Prostate gland (tissue), 2 donors: ENCODE measurements at regions not wholly inside any gene's neighbourhood (a gene's known extent, or its start where the extent isn't known, plus 50 kb on each side); places are given as distances from the start of the nearest gene placed in this dataset.

Experiments used
- DNase-seq: peaks from one replicate; pipeline ENCODE4 v3.0.0-alpha.2; 2019; ENCODE audit warnings: low spot score
- H3K27ac ChIP-seq, 2 donors: fragments of 200-600 bp; sonication (generic); 2 replicates each; pipeline ENCODE4 v1.5.1; 2017 to 2019
- H3K27me3 ChIP-seq: fragments of 200-600 bp; sonication (generic); replicated peaks from 2 replicates; pipeline ENCODE4 v1.5.1; 2019; ENCODE audit not compliant: insufficient read depth
- H3K36me3 ChIP-seq, 2 donors: fragments of 200-600 bp; sonication (generic); 1 replicate in 1 of 2; 2 replicates in 1 of 2; pipeline versions ENCODE4 v1.5.1 to v1.8.1; 2017 to 2019
- H3K4me1 ChIP-seq: fragments of 200-600 bp; sonication (generic); replicated peaks from 2 replicates; pipeline ENCODE4 v1.5.1; 2019
- H3K4me3 ChIP-seq, 2 donors: fragments of 200-600 bp; sonication (generic); 2 replicates each; pipeline ENCODE4 v1.5.1; 2017 to 2019
- H3K9me3 ChIP-seq: fragments of 200-600 bp; sonication (generic); 2 replicates; pipeline ENCODE4 v1.5.1; 2017
- POLR2A ChIP-seq: fragments of 450-650 bp; IDR thresholded peaks from one replicate; pipeline ENCODE4 v1.6.1; 2016; ENCODE audit warnings: antibody characterized with exemption, mild to moderate bottlenecking
- POLR2AphosphoS5 ChIP-seq: sonication (generic); formaldehyde crosslinking; IDR thresholded peaks from one replicate; pipeline ENCODE4 v1.6.1; 2017; ENCODE audit warnings: antibody characterized with exemption
- WGBS: methylation state at CpG from one replicate; pipeline ENCODE4 v1.1.5; 2018; 5-methylcytosine and 5-hydroxymethylcytosine counted together
- intact Hi-C: fragments of 100-400 bp; cut with DNase I; formaldehyde crosslinking; loops from one replicate; pipeline ENCODE4 v1.14.2; 2022
- TF ChIP-seq, protein P1 (sequence below), 4 experiments: fragments of 200-600 bp in 2 of 4; fragments of 450-650 bp in 2 of 4; sonication (generic) in 2 of 4; IDR thresholded peaks; 1 replicate in 3 of 4; 2 replicates in 1 of 4; pipeline ENCODE4 v1.5.1; 2016 to 2019; ENCODE audit warnings: antibody characterized with exemption in 4 of 4, mild to moderate bottlenecking in 2 of 4, moderate library complexity in 2 of 4

DNA sequence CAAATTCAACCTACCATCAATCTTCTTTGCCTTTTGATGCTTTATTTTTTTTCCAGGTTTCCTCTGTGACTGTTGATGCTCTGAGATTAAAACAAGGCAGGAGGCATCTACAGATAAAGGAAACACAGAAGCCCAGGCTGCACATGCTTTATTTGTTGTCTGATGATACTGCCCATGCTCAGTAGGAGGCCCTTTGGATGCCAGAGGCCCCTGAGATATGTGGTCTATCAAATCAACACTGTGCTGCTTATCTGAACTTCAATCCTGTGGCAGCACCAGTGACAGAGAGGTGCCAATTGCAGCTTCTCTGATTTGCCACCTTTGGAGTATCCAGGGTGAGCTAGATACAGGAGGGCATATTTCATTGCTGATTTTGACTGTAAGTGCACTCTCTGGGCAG lies 571.3 kb upstream of the TBX3 start:
- Histone ChIP-seq H3K4me1 (no peaks in the 10 kb centered on the region), H3K27me3 (no peaks in the 10 kb centered on the region), H3K27ac (no peak overlapping the region), H3K9me3 (no peaks in the 10 kb centered on the region), H3K4me3 (no peak overlapping the region), H3K36me3 (no peaks in the 10 kb centered on the region)
- no peak for DNase-seq
- intact Hi-C loops, result no loop called here
- TF ChIP-seq, protein P1, sequence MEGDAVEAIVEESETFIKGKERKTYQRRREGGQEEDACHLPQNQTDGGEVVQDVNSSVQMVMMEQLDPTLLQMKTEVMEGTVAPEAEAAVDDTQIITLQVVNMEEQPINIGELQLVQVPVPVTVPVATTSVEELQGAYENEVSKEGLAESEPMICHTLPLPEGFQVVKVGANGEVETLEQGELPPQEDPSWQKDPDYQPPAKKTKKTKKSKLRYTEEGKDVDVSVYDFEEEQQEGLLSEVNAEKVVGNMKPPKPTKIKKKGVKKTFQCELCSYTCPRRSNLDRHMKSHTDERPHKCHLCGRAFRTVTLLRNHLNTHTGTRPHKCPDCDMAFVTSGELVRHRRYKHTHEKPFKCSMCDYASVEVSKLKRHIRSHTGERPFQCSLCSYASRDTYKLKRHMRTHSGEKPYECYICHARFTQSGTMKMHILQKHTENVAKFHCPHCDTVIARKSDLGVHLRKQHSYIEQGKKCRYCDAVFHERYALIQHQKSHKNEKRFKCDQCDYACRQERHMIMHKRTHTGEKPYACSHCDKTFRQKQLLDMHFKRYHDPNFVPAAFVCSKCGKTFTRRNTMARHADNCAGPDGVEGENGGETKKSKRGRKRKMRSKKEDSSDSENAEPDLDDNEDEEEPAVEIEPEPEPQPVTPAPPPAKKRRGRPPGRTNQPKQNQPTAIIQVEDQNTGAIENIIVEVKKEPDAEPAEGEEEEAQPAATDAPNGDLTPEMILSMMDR (IDR thresholded peaks at IDR 0.05), result no peak
- TF ChIP-seq POLR2AphosphoS5 (no peak), POLR2A (no peak)

DNA sequence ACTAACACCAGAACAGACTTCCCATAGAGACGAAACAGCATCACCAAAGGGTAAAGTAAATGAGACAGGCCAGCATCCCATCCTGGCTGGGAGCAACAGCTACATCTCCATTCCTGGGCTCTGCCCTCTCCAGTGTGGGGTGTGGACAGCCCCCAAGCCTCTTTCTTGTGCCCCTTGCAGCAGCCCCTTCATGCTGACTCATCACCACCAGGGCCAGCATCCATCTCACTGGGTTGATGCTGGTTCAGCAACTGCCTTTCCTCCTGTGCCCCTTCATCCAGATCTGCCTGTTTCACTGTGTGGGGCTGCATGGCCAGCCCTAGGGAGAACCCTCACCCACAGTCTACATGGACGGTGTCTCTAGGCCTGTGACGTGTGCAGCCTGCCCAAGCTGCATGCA lies 569.1 kb upstream of the TBX3 start:
- intact Hi-C loops, result no loop called here
- H3K4me1 ChIP-seq, result no peaks in the 10 kb centered on the region
- no peaks in the 10 kb centered on the region for H3K27me3 ChIP-seq
- H3K9me3 ChIP-seq, result no peaks in the 10 kb centered on the region
- H3K4me3 ChIP-seq, result no peak overlapping the region
- no peak overlapping the region for H3K27ac ChIP-seq
- DNase-seq, result no peak
- WGBS, result 80% methylated on average over 3 of the region's 3 CpGs
- no peaks in the 10 kb centered on the region for H3K36me3 ChIP-seq
- TF ChIP-seq, protein P1 (IDR thresholded peaks at IDR 0.05), result no peak
- TF ChIP-seq POLR2AphosphoS5 (no peak), POLR2A (no peak)

DNA sequence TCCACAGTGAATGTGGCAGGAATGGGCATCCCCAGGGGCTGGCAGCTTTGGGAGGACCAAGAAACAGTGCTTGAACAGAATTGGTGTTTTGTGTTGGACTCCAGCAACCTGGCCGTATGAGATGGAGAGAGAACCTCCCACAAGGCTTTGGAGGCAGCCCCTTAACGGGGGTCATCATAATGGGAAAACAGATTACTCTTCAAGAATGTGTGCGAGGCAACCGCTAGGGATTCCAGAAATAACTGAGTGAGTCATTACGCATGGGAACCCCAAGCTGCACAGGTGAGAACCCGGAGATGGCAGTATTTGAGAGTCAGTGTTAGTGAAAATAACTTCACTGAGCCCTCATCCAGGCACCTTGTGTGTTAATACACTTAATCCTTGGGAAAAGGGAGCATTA lies 567.8 kb upstream of the TBX3 start:
- H3K36me3 ChIP-seq, result no peaks in the 10 kb centered on the region
- no peaks in the 10 kb centered on the region for H3K4me1 ChIP-seq
- no peak overlapping the region for H3K27ac ChIP-seq
- intact Hi-C loops, result no loop called here
- TF ChIP-seq POLR2A, result no peak
- H3K4me3 ChIP-seq, result no peak overlapping the region
- DNase-seq, result no peak
- H3K27me3 ChIP-seq, result no peaks in the 10 kb centered on the region
- H3K9me3 ChIP-seq, result no peaks in the 10 kb centered on the region
- 97% methylated on average over 6 of the region's 6 CpGs for WGBS

DNA sequence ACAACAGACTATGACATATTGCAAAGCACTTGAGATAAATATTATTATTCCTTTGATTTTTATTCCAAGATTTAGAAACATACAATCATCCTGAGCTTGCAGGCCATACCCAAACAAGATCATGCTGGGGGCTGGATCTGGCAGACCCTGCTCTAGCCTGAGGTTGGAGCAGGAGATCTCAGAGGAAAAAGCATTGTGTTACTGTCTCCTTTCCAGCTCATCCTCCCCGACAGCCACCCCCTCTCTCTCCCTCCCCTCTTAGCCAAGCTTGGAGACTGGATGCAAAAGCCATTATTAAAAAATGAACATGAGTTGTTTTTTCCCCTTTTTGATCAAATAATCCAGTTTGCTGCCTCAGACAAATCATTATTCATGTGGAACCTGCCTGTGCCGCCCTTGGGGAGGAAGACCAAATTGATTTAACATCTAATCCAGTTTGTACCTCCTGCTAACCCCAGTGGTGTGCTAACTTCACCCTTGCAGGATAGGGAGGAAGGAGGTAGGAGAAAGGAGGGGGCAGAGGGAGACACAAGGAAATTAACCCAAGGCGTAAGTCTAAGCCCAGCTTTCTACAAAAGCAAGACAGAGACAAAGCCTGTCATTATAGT lies 565.8 kb upstream of the TBX3 start:
- TF ChIP-seq POLR2AphosphoS5 (no peak), POLR2A (no peak)
- TF ChIP-seq, protein P1 (IDR thresholded peaks at IDR 0.05), result no peak
- H3K27ac ChIP-seq, result no peak overlapping the region
- no peak overlapping the region for H3K4me3 ChIP-seq
- H3K9me3 ChIP-seq, result no peaks in the 10 kb centered on the region
- H3K4me1 ChIP-seq, result no peaks in the 10 kb centered on the region
- 69% methylated on average over 3 of the region's 3 CpGs for WGBS
- DNase-seq, result no peak
- intact Hi-C loops, result no loop called here
- no peaks in the 10 kb centered on the region for H3K27me3 ChIP-seq
- H3K36me3 ChIP-seq, result no peaks in the 10 kb centered on the region

DNA sequence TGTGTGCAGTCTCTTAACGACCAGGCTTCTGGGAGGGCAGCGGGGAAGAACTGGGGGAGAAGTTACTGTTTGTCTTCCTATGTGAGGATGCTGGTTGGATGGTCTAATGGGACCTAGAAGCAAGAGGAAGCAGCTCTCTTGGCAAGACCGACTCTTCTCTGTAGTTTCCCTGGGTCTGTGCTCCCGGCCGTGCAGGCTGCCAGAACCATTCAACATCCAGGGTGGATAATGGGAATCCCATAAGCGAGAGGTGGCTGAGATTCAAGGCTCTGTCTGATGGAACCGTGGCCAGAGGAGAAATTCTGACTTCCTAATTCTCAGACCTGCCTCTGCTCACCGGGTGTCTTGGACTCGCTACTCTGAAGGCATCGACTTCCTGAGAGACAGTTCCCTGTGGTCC lies 561.0 kb upstream of the TBX3 start:
- WGBS, result 96% methylated on average over 10 of the region's 10 CpGs
- DNase-seq, result no peak

More for the DNA sequence above, 561.0 kb upstream of the TBX3 start:
- TF ChIP-seq POLR2A (no peak), POLR2AphosphoS5 (no peak)
- TF ChIP-seq, protein P1 (IDR thresholded peaks at IDR 0.05), result no peak
- no peaks in the 10 kb centered on the region for H3K9me3 ChIP-seq
- H3K27me3 ChIP-seq, result no peaks in the 10 kb centered on the region
- H3K4me1 ChIP-seq, result no peaks in the 10 kb centered on the region
- no peak overlapping the region for H3K4me3 ChIP-seq
- no peak overlapping the region for H3K27ac ChIP-seq
- H3K36me3 ChIP-seq, result no peaks in the 10 kb centered on the region
- intact Hi-C loops, result no loop called here
